ENCODE measurements at regions not wholly inside any gene's neighbourhood (a gene's known extent, or its start where the extent isn't known, plus 50 kb on each side); places are given as distances from the start of the nearest gene placed in this dataset.

- H3K4me3 ChIP-seq (ENCODE audit: low read length), result no peak overlapping the region
- no peak overlapping the region for H3K27ac ChIP-seq (ENCODE audit: low read depth in 1 of 2, low read length in 2 of 2)
- Mint-ChIP-seq H3K4me1 (ENCODE audit: low read depth) (no peaks in the 10 kb centered on the region), H3K36me3 (ENCODE audit: low read depth) (no peaks in the 10 kb centered on the region), H3K27ac (no peak overlapping the region), H3K9me3 (no peaks in the 10 kb centered on the region), H3K27me3 (peaks cover 30% of the 10 kb centered on the region), H3K4me3 (no peak overlapping the region)
- CTCF ChIA-PET, result no interaction called here
- TF ChIP-seq CTCF (IDR thresholded peaks at IDR 0.05), result no peak
- POLR2A ChIA-PET, result no interaction called here
- intact Hi-C loops (cut with DNase I, micrococcal nuclease), result no loop called here
- DNase-seq, result no peak
- H3K27me3 ChIP-seq (ENCODE audit: control insufficient read depth in 1 of 2, insufficient read depth in 2 of 2, low read length in 2 of 2), result no peaks in the 10 kb centered on the region
- no peaks in the 10 kb centered on the region for H3K4me1 ChIP-seq (ENCODE audit: insufficient read depth, low read length)
- no peak for ATAC-seq (ENCODE audit: poor library complexity)
- no peaks in the 10 kb centered on the region for H3K9me3 ChIP-seq (ENCODE audit: control insufficient read depth in 1 of 2, insufficient read depth in 1 of 2, low read length in 2 of 2)
- no peaks in the 10 kb centered on the region for H3K36me3 ChIP-seq (ENCODE audit: insufficient read depth, low read length)
Measured at GRCh38 chr18:75530118-75530517, 102.6 kb upstream of the SMIM21 start.

- no peak for TF ChIP-seq CTCF (IDR thresholded peaks at IDR 0.05)
- ChIA-PET POLR2A (no interaction called here), CTCF (no interaction called here)
- no peak overlapping the region for H3K4me3 Mint-ChIP-seq
- H3K36me3 Mint-ChIP-seq (ENCODE audit: low read depth), result no peaks in the 10 kb centered on the region
- DNase-seq (no peak), ATAC-seq (ENCODE audit: poor library complexity) (no peak)
- H3K27ac Mint-ChIP-seq, result no peak overlapping the region
- H3K9me3 Mint-ChIP-seq, result no peaks in the 10 kb centered on the region
- Histone ChIP-seq H3K27ac (ENCODE audit: low read depth in 1 of 2, low read length in 2 of 2) (no peak overlapping the region), H3K9me3 (ENCODE audit: control insufficient read depth in 1 of 2, insufficient read depth in 1 of 2, low read length in 2 of 2) (no peaks in the 10 kb centered on the region), H3K4me1 (ENCODE audit: insufficient read depth, low read length) (no peaks in the 10 kb centered on the region), H3K36me3 (ENCODE audit: insufficient read depth, low read length) (no peaks in the 10 kb centered on the region), H3K27me3 (ENCODE audit: control insufficient read depth in 1 of 2, insufficient read depth in 2 of 2, low read length in 2 of 2) (no peaks in the 10 kb centered on the region), H3K4me3 (ENCODE audit: low read length) (no peak overlapping the region)
- intact Hi-C loops (cut with DNase I, micrococcal nuclease), result no loop called here
- H3K27me3 Mint-ChIP-seq, result peaks cover 30% of the 10 kb centered on the region
- no peaks in the 10 kb centered on the region for H3K4me1 Mint-ChIP-seq (ENCODE audit: low read depth)
Measured at GRCh38 chr18:75529394-75529793, 101.9 kb upstream of the SMIM21 start.

- DNase-seq, result no peak
- intact Hi-C loops (cut with DNase I, micrococcal nuclease), result no loop called here
- H3K27ac ChIP-seq (ENCODE audit: low read depth in 1 of 2, low read length in 2 of 2), result no peak overlapping the region
- no peaks in the 10 kb centered on the region for H3K36me3 ChIP-seq (ENCODE audit: insufficient read depth, low read length)
- Mint-ChIP-seq H3K27ac (no peak overlapping the region), H3K36me3 (ENCODE audit: low read depth) (no peaks in the 10 kb centered on the region), H3K27me3 (peaks cover 30% of the 10 kb centered on the region), H3K4me1 (ENCODE audit: low read depth) (no peaks in the 10 kb centered on the region), H3K9me3 (no peaks in the 10 kb centered on the region), H3K4me3 (no peak overlapping the region)
- POLR2A ChIA-PET, result no interaction called here
- no peaks in the 10 kb centered on the region for H3K27me3 ChIP-seq (ENCODE audit: control insufficient read depth in 1 of 2, insufficient read depth in 2 of 2, low read length in 2 of 2)
- no peak overlapping the region for H3K4me3 ChIP-seq (ENCODE audit: low read length)
- no peak for ATAC-seq (ENCODE audit: poor library complexity)
- H3K4me1 ChIP-seq (ENCODE audit: insufficient read depth, low read length), result no peaks in the 10 kb centered on the region
- TF ChIP-seq CTCF (IDR thresholded peaks at IDR 0.05), result no peak
- CTCF ChIA-PET, result no interaction called here
- H3K9me3 ChIP-seq (ENCODE audit: control insufficient read depth in 1 of 2, insufficient read depth in 1 of 2, low read length in 2 of 2), result no peaks in the 10 kb centered on the region
Measured at GRCh38 chr18:75527848-75528685, 100.6 kb upstream of the SMIM21 start.
